HG03095 (cell line): ENCODE measurements at regions not wholly inside any gene's neighbourhood (a gene's known extent, or its start where the extent isn't known, plus 50 kb on each side); places are given as distances from the start of the nearest gene placed in this dataset.

Experiments used
- ATAC-seq: cut with Tn5 transposase; IDR thresholded peaks from one replicate; pipeline ENCODE4 v1.9.1; 2021; ENCODE audit warnings: moderate library complexity; ENCODE audit not compliant: unreplicated experiment

DNA sequence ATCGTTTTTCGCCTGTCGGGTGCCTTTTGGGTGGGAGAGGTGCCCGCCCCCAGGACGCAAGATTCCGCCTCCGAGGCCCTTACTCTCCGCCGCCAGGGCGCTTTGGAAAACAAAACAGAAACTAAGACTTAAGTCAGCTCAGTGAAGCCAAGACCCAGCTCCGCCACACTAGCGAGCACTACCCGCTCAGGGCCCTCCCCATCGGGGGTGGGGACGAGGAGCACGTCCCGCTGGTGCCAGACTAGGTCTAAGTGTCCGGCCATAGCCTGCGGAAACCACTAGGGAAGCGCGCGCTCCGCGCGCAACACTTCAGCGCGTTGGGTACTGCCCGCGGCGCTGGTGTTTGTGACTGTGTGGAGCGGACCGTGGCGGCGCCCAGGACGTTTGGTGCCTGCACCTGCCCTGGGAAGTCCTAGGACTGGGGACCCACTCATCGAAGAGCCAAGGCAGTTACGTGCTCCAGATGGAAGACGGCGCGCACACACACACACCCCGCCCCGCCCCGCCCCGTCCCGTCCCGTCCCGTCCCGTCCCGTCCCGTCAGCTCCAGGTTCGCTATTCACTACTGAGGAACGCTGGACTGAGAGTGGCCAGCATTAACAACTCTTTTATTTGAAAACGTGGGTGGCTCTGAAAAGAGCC lies 57.6 kb upstream of the BOLA1 start:
- ATAC-seq: peak; percentile 34

DNA sequence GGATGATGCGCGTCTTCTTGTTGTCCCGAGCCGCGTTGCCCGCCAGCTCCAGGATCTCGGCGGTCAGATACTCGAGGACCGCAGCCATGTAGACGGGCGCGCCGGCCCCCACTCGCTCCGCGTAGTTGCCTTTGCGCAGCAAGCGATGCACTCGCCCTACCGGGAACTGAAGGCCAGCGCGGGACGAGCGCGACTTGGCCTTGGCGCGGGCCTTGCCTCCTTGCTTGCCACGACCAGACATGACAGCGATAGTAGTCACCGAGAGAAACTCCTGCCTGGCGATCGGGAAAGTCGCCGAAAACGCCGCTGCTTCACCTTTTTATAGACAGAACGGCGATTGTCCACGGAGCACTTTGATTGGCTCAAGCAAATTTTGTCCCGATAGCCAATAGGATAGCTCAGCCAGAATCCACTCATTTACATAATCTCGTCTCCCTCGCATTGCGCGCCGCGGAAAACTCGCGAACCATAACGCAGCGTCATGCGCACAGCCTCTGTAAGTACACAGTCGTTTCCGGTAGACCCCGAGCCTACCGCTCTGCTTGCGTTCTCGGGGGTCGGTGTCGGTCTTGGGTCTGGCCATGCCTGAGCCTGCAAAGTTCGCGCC lies 56.8 kb upstream of the BOLA1 start:
- ATAC-seq: peak; percentile 47

DNA sequence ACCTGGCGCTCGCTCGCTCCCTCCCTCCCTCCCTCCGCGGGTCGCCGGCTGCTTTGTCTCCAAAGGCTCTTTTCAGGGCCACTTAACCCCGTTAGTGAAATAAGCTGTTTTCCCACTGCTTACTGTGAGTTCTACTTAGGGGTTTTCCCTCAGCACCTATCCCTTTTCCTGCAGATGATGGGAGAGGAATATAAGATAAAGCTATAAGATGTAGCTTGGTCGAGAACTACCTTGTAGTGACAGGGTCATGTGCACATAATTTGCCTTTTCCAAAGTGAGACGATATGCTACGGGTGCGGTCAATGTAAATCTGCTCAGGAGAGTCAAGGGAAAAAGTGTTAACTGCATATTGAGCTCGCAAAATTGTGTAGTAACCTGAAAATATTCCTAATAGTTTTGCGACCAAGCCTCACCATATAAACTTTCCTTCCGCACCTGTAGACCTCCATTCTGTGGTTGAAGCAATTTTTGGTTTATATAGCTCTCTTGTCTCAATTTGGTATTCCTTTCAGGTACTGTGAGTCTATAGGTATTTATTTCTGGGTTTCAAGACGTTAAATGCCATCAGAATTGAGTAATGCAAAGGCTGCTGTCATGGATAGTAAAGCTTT lies 55.8 kb upstream of the BOLA1 start:
- no peak for ATAC-seq

DNA sequence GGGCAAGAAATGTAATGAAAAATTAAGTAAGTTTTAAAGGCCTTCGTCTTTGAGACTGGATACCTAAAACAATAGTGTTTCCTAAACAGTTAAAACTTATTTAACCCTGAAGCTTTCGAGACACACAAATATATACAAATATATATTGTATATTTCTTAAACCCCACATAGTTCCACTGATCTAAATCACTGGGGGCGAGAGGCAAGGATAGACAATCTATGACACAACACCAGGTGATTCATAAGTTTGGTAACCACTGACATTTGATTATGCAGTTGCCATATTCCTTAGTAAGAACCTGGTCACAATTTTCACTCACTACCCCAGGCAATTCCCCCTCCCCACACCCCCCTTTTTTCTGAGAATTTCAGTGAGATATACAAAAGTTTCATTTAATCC lies 55.3 kb upstream of the BOLA1 start:
- ATAC-seq: no peak

DNA sequence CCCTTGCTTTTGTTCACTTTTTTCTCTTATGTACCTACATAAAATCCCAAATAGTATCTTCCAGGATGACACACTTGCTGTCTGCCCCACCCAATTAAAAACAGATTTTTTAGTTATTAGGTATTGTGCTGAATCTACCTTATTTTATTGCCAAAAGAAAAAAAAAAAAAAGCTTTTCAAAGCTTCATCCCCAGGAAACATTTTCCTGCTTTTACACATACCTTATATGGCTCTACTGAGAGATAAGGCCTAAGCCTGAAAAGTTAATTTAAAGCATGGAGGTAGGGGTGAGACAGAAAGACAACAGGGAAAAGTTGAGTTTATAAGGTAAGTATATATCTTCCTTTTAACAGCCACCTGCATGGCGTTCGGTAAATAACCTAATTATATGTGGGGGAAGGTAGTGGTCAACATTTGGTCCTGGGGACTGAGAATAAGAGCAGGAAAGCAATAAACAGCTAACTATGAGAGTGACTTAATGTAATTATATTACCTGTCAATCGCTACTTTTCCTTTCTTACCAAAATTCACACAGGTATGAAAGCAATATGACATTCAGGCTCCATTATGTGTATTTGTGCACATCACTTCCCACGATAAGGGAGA lies 54.6 kb upstream of the BOLA1 start:
- no peak for ATAC-seq

DNA sequence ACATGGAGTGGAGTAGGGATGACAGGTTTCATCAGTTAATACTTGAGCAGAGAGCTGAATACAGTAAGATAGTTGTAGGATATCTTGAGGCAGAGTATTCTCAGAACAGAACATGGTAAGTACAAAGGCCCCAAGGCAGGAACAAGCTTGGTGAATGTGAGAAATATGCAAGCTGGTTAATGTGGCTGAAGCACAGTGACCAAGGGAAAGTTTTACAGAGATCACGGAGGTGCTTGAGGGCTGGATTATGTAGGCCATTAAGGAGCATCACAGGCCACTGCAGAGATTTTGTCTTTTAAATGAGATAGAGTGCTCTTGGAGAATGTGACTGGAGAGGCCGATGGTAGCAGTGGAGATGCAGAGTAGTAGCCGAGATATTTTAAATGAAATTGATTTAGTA lies 54.0 kb upstream of the BOLA1 start:
- ATAC-seq: no peak

DNA sequence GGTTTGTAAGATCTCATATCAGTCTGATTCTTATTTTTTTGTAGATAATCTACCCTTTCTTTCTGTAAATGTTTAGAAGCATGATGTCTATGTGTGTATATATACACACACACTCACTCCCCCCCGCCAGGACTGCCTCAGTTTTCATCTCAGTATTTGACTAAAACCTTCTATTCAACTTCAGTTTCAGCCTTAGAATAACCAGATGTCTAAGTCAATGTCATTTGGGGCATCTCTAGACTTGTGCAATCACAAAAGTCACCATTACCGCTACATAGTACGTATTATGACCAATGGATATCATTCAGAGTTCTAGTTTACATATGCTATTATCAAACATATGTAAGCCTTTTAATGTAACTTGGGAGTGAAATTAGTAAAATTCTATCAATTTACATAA lies 53.3 kb upstream of the BOLA1 start:
- no peak for ATAC-seq

DNA sequence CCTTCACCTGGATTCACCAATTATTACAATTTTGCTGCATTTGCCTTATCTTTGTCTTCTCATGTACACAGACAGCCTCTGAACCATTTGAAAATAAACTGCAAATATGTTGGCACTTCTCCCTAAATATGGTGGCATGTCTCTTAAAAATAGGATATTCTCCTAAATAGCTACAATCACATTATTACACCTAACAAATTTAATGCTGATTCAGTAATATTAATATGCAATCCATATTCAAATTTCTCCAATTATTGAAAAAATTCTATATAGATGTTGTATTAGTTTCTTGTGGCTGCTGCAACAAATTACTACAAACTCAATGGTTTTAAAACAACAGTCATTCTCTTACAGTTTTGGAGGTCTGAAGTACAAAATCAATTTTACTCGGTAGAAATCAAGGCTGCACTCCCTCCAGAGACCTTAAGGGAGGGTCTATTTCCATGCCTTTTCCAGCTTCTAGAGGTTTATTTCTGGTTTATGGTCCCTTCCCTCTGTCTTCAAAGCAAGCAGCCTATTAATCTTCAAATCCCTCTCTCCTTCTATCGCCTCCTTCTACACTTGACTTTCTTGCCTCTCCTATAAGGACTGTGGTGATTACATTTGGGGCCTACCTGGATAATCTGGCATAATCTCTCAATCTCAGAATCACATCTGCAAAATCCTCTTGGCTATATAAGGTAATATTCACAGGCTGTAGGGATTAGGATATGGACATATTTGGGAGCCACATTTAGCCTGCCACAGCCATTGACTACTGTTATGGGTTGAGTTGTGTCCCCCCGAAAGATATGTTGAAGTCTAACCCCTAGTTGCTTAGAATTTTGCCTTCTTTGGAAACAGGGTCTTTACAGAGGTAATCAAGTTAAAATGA lies 52.5 kb upstream of the BOLA1 start:
- ATAC-seq: no peak

DNA sequence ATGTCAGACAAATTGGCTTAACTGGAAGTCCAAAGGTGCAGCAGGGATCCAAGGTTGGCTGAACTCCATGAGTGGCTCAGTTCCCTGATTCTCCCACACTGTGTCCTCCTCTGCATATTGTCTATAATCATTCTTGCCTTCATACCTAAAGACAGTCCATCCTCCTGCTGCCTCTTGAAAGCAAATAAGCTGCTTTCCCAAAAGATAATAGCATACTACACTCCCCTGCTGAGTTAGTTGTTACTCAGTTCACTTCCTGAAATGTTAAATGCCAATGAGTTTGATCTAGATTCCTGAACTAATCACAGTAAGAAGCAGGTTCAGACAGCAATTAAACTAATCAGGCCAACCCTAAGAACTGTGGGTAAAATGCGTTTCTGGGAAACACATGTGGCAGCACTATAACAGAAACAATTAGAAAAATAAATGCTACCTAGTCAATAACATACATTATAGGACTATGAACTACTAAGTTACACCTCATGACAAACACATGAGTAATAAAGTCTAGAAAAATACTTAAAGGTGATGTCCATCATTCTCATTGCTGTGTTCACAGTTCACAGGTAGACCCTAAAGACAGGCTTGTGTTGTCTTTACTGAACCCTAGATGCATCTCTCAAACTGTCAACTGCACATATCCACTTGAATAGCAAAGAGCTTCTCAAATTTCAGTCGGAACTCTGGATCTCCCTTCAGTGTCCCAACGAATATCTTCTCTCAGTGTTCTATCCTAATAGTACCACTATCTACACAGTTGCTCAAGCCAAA lies 50.8 kb upstream of the BOLA1 start:
- no peak for ATAC-seq

DNA sequence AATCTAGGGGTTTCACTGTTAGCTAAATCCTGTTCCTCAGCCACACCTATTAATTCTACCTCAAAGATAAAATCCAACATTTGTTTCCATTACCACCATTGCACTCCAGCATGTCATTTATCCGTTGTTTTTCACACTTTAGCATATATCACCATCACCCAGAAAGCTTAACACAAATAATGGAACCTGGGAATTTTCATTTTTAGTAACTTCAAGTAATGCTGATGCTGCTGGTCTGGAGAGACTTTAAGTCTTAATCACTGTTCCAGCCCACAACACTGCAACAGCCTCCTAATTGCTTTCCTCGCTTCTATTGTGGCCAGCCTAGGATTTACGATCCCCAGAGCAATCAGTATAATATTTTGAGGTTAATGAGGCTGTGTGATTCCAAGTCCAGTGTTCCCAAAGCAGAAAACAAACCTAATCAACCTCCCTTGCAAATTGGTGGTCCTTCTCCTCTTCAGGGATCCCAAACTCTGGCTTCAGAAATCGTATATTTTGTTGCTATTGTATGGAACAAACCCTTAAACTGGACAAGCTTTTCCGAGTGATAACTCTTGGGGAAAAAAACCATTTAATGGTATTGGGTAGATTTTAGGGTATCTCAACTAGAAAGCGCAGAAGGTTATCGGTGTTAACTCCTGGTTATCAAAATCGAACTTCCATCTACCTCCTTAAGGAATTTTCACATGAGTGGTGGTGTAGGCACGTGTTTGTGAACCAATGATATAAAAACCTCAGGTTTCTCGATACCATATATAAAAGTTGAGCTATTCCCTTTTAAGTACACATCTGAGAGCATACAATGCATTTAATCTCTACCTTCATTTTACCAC lies 50.0 kb upstream of the BOLA1 start:
- ATAC-seq: no peak
